HG02588 (cell line): ENCODE measurements at regions not wholly inside any gene's neighbourhood (a gene's known extent, or its start where the extent isn't known, plus 50 kb on each side); places are given as distances from the start of the nearest gene placed in this dataset.
"Not testable (repeated sequence)": the region's sequence is repeated elsewhere in the genome, so short reads cannot be mapped to it uniquely, and the experiment has no call there.

Source experiments
- ATAC-seq: cut with Tn5 transposase; IDR thresholded peaks from one replicate; pipeline ENCODE4 v1.9.1; 2021; ENCODE audit warnings: mild to moderate bottlenecking, moderate library complexity; ENCODE audit not compliant: unreplicated experiment

DNA sequence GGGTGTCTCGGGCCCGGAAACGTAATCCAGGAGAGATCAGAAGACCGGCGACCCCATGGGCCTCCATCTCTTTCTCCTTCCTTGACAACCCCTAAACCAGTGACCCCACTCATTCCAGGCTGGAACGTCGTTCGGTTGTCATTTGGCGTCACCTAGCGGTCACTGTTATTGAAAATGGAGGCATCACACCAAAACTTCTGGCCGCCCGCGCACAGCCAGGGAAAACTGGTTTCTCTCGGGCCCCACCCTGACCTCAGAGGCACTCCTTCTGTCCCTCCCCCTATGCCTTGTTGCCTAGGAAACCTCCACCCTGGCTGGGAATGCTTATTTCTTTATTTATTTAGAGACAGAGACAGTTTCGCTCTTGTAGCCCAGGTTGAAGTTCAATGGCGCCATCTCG, 2327.3 kb upstream of the TPTE start:
- peak; percentile 76 for ATAC-seq

DNA sequence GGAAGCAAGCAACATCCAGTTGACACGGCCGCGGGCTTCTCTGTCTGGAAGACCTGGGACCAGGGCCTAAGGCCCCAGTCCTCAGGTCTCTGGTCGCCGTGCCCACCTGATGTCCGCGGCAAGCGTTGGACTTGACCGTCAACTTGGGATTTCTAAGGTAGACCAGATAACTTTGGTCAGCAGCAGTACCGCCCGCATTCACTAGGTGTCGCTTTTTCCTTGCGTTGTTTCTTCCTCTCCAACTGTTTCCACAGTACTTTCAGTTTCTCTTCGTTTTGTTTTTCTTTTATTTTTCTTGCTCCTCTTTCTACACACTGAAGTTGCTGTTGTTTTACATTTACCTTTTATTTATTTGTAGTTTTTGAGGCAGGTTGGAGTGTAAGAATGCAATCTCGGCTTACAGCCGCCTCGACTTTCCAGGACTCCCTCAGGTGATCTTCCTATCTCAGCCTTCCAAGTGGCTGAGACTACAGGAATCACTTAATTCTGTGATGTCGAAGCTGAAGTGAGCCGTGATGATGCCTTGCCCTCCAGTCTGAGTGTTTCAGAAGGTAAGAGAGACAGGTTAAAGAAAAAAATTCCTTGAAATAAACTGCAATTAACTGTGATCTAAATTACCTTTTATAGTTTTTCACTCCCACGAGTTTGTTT, 2323.9 kb upstream of the TPTE start:
- not testable (repeated sequence) for ATAC-seq

DNA sequence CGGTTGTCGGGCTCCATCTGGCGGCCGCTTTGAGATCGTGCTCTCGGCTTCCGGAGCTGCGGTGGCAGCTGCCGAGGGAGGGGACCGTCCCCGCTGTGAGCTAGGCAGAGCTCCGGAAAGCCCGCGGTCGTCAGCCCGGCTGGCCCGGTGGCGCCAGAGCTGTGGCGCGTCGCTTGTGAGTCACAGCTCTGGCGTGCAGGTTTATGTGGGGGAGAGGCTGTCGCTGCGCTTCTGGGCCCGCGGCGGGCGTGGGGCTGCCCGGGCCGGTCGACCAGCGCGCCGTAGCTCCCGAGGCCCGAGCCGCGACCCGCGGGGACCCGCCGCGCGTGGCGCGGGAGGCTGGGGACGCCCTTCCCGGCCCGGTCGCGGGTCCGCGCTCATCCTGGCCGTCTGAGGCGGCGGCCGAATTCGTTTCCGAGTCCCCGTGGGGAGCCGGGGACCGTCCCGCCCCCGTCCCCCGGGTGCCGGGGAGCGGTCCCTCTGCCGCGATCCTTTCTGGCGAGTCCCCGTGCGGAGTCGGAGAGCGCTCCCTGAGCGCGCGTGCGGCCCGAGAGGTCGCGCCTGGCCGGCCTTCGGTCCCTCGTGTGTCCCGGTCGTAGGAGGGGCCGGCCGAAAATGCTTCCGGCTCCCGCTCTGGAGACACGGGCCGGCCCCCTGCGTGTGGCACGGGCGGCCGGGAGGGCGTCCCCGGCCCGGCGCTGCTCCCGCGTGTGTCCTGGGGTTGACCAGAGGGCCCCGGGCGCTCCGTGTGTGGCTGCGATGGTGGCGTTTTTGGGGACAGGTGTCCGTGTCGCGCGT, 2316.1 kb upstream of the TPTE start:
- not testable (repeated sequence) for ATAC-seq

DNA sequence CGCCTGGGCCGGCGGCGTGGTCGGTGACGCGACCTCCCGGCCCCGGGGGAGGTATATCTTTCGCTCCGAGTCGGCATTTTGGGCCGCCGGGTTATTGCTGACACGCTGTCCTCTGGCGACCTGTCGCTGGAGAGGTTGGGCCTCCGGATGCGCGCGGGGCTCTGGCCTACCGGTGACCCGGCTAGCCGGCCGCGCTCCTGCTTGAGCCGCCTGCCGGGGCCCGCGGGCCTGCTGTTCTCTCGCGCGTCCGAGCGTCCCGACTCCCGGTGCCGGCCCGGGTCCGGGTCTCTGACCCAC, 2315.5 kb upstream of the TPTE start:
- not testable (repeated sequence) for ATAC-seq

DNA sequence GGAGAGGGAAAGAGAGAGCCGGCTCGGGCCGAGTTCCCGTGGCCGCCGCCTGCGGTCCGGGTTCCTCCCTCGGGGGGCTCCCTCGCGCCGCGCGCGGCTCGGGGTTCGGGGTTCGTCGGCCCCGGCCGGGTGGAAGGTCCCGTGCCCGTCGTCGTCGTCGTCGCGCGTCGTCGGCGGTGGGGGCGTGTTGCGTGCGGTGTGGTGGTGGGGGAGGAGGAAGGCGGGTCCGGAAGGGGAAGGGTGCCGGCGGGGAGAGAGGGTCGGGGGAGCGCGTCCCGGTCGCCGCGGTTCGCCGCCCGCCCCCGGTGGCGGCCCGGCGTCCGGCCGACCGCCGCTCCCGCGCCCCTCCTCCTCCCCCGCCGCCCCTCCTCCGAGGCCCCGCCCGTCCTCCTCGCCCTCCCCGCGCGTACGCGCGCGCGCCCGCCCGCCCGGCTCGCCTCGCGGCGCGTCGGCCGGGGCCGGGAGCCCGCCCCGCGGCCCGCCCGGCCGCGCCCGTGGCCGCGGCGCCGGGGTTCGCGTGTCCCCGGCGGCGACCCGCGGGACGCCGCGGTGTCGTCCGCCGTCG, 2308.3 kb upstream of the TPTE start:
- not testable (repeated sequence) for ATAC-seq

DNA sequence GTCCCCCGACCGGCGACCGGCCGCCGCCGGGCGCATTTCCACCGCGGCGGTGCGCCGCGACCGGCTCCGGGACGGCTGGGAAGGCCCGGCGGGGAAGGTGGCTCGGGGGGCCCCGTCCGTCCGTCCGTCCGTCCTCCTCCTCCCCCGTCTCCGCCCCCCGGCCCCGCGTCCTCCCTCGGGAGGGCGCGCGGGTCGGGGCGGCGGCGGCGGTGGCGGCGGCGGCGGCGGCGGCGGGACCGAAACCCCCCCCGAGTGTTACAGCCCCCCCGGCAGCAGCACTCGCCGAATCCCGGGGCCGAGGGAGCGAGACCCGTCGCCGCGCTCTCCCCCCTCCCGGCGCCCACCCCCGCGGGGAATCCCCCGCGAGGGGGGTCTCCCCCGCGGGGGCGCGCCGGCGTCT, 2306.8 kb upstream of the TPTE start:
- not testable (repeated sequence) for ATAC-seq

DNA sequence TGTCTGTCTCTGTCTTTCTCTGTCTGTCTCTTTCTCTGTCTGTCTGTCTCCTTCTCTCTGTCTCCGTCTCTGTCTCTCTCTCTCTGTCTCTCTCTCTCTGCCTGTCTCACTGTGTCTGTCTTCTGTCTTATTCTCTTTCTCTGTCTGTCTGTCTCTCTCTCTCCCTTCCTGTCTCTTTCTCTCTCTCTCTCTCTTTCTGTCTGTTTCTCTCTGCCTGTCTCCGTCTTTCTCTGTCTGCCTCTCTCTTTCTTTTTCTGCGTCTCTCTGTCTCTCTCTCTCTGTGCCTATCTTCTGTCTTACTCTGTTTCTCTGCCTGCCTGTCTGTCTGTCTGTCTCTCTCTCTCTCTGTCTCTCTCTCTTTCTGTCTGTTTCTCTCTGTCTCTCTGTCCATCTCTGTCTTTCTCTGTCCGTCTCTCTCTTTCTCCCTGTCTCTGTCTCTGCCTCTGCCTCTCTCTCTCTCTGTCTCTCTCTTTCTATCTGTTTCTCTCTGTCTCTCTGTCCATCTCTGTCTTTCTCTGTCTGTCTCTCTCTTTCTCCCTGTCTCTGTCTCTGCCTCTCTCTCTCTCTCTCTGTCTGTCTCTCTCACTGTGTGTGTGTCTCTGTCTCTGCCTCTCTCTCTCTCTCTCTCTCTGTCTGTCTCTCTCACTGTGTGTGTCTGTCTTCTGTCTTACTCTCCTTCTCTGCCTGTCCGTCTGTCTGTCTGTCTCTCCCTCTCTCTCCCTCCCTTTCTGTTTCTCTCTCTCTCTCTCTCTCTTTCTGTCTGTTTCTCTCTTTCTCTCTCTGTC, 2291.8 kb upstream of the TPTE start:
- peak; percentile 33 for ATAC-seq

DNA sequence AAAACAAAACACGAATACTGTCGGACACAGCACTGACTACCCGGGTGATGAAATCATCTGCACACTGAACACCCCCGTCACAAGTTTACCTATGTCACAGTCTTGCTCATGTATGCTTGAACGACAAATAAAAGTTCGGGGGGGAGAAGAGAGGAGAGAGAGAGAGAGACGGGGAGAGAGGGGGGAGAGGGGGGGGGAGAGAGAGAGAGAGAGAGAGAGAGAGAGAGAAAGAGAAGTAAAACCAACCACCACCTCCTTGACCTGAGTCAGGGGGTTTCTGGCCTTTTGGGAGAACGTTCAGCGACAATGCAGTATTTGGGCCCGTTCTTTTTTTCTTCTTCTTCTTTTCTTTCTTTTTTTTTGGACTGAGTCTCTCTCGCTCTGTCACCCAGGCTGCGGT, 2290.1 kb upstream of the TPTE start:
- ATAC-seq: not testable (repeated sequence)

DNA sequence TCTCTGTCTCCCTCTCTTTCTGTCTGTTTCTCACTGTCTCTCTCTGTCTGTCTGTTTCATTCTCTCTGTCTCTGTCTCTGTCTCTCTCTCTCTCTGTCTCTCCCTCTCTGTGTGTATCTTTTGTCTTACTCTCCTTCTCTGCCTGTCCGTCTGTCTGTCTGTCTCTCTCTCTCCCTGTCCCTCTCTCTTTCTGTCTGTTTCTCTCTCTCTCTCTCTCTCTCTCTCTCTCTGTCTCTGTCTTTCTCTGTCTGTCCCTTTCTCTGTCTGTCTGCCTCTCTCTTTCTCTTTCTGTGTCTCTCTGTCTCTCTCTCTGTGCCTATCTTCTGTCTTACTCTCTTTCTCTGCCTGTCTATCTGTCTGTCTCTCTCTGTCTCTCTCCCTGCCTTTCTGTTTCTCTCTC, 2288.4 kb upstream of the TPTE start:
- not testable (repeated sequence) for ATAC-seq

DNA sequence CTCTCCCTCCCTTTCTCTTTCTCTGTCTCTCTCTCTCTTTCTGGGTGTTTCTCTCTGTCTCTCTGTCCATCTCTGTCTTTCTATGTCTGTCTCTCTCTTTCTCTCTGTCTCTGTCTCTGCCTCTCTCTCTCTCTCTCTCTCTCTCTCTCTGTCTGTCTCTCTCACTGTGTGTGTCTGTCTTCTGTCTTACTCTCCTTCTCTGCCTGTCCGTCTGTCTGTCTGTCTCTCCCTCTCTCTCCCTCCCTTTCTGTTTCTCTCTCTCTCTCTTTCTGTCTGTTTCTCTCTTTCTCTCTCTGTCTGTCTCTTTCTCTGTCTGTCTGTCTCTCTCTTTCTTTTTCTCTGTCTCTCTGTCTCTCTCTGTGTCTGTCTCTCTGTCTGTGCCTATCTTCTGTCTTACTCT, 2287.3 kb upstream of the TPTE start:
- not testable (repeated sequence) for ATAC-seq

DNA sequence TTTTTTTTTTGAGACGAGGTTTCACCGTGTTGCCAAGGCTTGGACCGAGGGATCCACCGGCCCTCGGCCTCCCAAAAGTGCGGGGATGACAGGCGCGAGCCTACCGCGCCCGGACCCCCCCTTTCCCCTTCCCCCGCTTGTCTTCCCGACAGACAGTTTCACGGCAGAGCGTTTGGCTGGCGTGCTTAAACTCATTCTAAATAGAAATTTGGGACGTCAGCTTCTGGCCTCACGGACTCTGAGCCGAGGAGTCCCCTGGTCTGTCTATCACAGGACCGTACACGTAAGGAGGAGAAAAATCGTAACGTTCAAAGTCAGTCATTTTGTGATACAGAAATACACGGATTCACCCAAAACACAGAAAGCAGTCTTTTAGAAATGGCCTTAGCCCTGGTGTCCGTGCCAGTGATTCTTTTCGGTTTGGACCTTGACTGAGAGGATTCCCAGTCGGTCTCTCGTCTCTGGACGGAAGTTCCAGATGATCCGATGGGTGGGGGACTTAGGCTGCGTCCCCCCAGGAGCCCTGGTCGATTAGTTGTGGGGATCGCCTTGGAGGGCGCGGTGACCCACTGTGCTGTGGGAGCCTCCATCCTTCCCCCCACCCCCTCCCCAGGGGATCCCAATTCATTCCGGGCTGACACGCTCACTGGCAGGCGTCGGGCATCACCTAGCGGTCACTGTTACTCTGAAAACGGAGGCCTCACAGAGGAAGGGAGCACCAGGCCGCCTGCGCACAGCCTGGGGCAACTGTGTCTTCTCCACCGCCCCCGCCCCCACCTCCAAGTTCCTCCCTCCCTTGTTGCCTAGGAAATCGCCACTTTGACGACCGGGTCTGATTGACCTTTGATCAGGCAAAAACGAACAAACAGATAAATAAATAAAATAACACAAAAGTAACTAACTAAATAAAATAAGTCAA, 2276.4 kb upstream of the TPTE start:
- peak; percentile 39 for ATAC-seq

DNA sequence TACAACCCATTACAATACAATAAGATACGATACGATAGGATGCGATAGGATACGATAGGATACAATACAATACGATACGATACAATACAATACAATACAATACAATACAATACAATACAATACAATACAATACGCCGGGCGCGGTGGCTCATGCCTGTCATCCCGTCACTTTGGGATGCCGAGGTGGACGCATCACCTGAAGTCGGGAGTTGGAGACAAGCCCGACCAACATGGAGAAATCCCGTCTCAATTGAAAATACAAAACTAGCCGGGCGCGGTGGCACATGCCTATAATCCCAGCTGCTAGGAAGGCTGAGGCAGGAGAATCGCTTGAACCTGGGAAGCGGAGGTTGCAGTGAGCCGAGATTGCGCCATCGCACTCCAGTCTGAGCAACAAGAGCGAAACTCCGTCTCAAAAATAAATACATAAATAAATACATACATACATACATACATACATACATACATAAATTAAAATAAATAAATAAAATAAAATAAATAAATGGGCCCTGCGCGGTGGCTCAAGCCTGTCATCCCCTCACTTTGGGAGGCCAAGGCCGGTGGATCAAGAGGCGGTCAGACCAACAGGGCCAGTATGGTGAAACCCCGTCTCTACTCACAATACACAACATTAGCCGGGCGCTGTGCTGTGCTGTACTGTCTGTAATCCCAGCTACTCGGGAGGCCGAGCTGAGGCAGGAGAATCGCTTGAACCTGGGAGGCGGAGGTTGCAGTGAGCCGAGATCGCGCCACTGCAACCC, 2275.6 kb upstream of the TPTE start:
- ATAC-seq: peak; percentile 76

DNA sequence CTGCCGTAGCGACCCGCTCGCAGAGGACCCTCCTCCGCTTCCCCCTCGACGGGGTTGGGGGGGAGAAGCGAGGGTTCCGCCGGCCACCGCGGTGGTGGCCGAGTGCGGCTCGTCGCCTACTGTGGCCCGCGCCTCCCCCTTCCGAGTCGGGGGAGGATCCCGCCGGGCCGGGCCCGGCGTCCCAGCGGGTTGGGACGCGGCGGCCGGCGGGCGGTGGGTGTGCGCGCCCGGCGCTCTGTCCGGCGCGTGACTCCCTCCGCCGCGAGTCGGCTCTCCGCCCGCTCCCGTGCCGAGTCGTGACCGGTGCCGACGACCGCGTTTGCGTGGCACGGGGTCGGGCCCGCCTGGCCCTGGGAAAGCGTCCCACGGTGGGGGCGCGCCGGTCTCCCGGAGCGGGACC, 2269.7 kb upstream of the TPTE start:
- ATAC-seq: not testable (repeated sequence)

DNA sequence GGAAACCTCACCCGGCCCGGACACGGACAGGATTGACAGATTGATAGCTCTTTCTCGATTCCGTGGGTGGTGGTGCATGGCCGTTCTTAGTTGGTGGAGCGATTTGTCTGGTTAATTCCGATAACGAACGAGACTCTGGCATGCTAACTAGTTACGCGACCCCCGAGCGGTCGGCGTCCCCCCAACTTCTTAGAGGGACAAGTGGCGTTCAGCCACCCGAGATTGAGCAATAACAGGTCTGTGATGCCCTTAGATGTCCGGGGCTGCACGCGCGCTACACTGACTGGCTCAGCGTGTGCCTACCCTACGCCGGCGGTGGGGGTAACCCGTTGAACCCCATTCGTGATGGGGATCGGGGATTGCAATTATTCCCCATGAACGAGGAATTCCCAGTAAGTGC, 2266.3 kb upstream of the TPTE start:
- ATAC-seq: not testable (repeated sequence)

DNA sequence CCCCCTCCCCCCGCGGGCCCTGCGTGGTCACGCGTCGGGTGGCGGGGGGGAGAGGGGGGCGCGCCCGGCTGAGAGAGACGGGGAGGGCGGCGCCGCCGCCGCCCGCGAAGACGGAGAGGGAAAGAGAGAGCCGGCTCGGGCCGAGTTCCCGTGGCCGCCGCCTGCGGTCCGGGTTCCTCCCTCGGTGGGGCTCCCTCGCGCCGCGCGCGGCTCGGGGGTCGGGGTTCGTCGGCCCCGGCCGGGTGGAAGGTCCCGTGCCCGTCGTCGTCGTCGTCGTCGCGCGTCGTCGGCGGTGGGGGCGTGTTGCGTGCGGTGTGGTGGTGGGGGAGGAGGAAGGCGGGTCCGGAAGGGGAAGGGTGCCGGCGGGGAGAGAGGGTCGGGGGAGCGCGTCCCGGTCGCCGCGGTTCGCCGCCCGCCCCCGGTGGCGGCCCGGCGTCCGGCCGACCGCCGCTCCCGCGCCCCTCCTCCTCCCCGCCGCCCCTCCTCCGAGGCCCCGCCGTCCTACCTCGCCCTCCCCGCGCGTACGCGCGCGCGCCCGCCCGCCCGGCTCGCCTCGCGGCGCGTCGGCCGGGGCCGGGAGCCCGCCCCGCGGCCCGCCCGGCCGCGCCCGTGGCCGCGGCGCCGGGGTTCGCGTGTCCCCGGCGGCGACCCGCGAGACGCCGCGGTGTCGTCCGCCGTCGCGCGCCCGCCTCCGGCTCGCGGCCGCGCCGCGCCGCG, 2264.1 kb upstream of the TPTE start:
- ATAC-seq: not testable (repeated sequence)

DNA sequence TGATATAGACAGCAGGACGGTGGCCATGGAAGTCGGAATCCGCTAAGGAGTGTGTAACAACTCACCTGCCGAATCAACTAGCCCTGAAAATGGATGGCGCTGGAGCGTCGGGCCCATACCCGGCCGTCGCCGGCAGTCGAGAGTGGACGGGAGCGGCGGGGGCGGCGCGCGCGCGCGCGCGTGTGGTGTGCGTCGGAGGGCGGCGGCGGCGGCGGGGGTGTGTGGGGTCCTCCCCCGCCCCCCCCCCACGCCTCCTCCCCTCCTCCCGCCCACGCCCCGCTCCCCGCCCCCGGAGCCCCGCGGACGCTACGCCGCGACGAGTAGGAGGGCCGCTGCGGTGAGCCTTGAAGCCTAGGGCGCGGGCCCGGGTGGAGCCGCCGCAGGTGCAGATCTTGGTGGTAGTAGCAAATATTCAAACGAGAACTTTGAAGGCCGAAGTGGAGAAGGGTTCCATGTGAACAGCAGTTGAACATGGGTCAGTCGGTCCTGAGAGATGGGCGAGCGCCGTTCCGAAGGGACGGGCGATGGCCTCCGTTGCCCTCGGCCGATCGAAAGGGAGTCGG, 2261.2 kb upstream of the TPTE start:
- ATAC-seq: not testable (repeated sequence)
